Natural killer cell (primary cell): ENCODE measurements at regions not wholly inside any gene's neighbourhood (a gene's known extent, or its start where the extent isn't known, plus 50 kb on each side); places are given as distances from the start of the nearest gene placed in this dataset.
"Not testable (repeated sequence)": the region's sequence is repeated elsewhere in the genome, so short reads cannot be mapped to it uniquely, and the experiment has no call there.

Experiments used
- ATAC-seq, 3 donors: fragments of 150-1000 bp in 2 of 3; fragments of 200-7000 bp in 1 of 3; cut with Tn5 transposase; 1 replicate in 1 of 3; 2 replicates in 2 of 3; pipeline ENCODE4 v1.10.0; 2021; ENCODE audit warnings: mild to moderate bottlenecking in 2 of 3, moderate library complexity in 2 of 3
- DNase-seq, 2 donors: peaks; one replicate each; pipeline versions ENCODE4 v3.0.0 to v3.0.0-alpha.2; 2013 to 2021; ENCODE audit warnings: mixed read lengths in 1 of 2
- H3K27ac ChIP-seq: one replicate; pipeline ENCODE4 v1.5.1; 2013; ENCODE audit warnings: mild to moderate bottlenecking, low read length
- H3K27me3 ChIP-seq: one replicate; pipeline ENCODE4 v1.6.1; 2013; ENCODE audit warnings: low read length; ENCODE audit not compliant: control insufficient read depth, insufficient read depth
- H3K36me3 ChIP-seq: one replicate; pipeline ENCODE4 v1.6.1; 2013; ENCODE audit warnings: low read length; ENCODE audit not compliant: control insufficient read depth, insufficient read depth
- H3K4me1 ChIP-seq: one replicate; pipeline ENCODE4 v1.6.1; 2013; ENCODE audit warnings: low read length; ENCODE audit not compliant: control insufficient read depth, insufficient read depth
- H3K4me3 ChIP-seq: one replicate; pipeline ENCODE4 v1.5.1; 2013; ENCODE audit warnings: low read length
- H3K9me3 ChIP-seq: one replicate; pipeline ENCODE4 v1.6.1; 2013; ENCODE audit warnings: low read length; ENCODE audit not compliant: control insufficient read depth, insufficient read depth
- H3K27ac Mint-ChIP-seq, 2 donors: one replicate each; pipeline ENCODE4 v1.8.0; 2022; ENCODE audit warnings: mild to moderate bottlenecking in 2 of 2, mixed read lengths in 2 of 2, moderate library complexity in 1 of 2
- H3K27me3 Mint-ChIP-seq, 2 donors: one replicate each; pipeline ENCODE4 v1.8.0; 2022; ENCODE audit warnings: low read depth in 2 of 2, mixed read lengths in 2 of 2
- H3K36me3 Mint-ChIP-seq: one replicate; pipeline ENCODE4 v1.8.0; 2022; ENCODE audit warnings: mixed read lengths
- H3K4me1 Mint-ChIP-seq, 2 donors: one replicate each; pipeline ENCODE4 v1.8.0; 2022; ENCODE audit warnings: mixed read lengths in 2 of 2
- H3K4me3 Mint-ChIP-seq: one replicate; pipeline ENCODE4 v1.8.0; 2022; ENCODE audit warnings: mild to moderate bottlenecking, moderate library complexity, mixed read lengths
- H3K9me3 Mint-ChIP-seq, 2 donors: one replicate each; pipeline ENCODE4 v1.8.0; 2022; ENCODE audit warnings: mixed read lengths in 2 of 2
- WGBS: methylation state at CpG from one replicate; pipeline ENCODE4 v1.1.7; 2013; ENCODE audit warnings: missing lambda C conversion rate; ENCODE audit not compliant: insufficient coverage; 5-methylcytosine and 5-hydroxymethylcytosine counted together
- intact Hi-C: fragments of 100-400 bp; cut with micrococcal nuclease; formaldehyde crosslinking; loops from one replicate; pipeline ENCODE4 v1.14.2; 2022

GRCh38 chr2:5637051-5637450 lies 55.1 kb upstream of the SOX11 start:
- H3K27ac Mint-ChIP-seq, ATAC-seq, H3K27ac ChIP-seq, H3K27me3 ChIP-seq, intact Hi-C loops, H3K4me1 Mint-ChIP-seq, DNase-seq, H3K9me3 Mint-ChIP-seq, H3K4me3 ChIP-seq, H3K4me3 Mint-ChIP-seq, H3K27me3 Mint-ChIP-seq, H3K9me3 ChIP-seq, H3K36me3 ChIP-seq, H3K36me3 Mint-ChIP-seq, H3K4me1 ChIP-seq: not testable (repeated sequence)
- WGBS = 97% methylated on average over 2 of the region's 2 CpGs
